Right lobe of liver (tissue), 6 donors: ENCODE measurements at regions not wholly inside any gene's neighbourhood (a gene's known extent, or its start where the extent isn't known, plus 50 kb on each side); places are given as distances from the start of the nearest gene placed in this dataset.

Source experiments
- ATAC-seq, 4 donors: fragments of 200-7000 bp; cut with Tn5 transposase; one replicate each; pipeline ENCODE4 v1.9.1; 2020; ENCODE audit warnings: mild to moderate bottlenecking in 4 of 4, moderate library complexity in 4 of 4
- DNase-seq, 3 donors: peaks; one replicate each; pipeline ENCODE4 v3.0.0-alpha.2; 2020
- H3K27ac ChIP-seq, 3 donors: fragments of 200-600 bp; one replicate each; pipeline ENCODE4 v1.8.0; 2022
- H3K27me3 ChIP-seq, 2 donors: fragments of 200-600 bp; one replicate each; pipeline ENCODE4 v1.8.0; 2022
- H3K36me3 ChIP-seq, 4 donors: fragments of 200-600 bp; sonication (generic) in 1 of 4; one replicate each; pipeline versions ENCODE4 v1.5.1 to v1.8.0; 2017 to 2022; ENCODE audit warnings: control low read depth in 1 of 4
- H3K4me1 ChIP-seq, 4 donors: fragments of 200-600 bp; sonication (generic) in 1 of 4; one replicate each; pipeline versions ENCODE4 v1.5.1 to v1.8.0; 2017 to 2022; ENCODE audit warnings: control low read depth in 1 of 4
- H3K4me3 ChIP-seq, 3 donors: fragments of 200-600 bp; one replicate each; pipeline ENCODE4 v1.8.0; 2022
- H3K9me3 ChIP-seq, 4 donors: fragments of 200-600 bp; sonication (generic) in 1 of 4; one replicate each; pipeline versions ENCODE4 v1.5.1 to v1.8.0; 2017 to 2022; ENCODE audit warnings: control low read depth in 1 of 4
- CTCF ChIP-seq, 4 donors: fragments of 200-600 bp in 3 of 4; fragments of 450-650 bp in 1 of 4; IDR thresholded peaks; one replicate each; pipeline versions ENCODE4 v1.5.1 to v1.8.0; 2016 to 2022; ENCODE audit warnings: antibody characterized with exemption in 4 of 4, mild to moderate bottlenecking in 2 of 4
- POLR2A ChIP-seq: fragments of 450-650 bp; IDR thresholded peaks from one replicate; pipeline ENCODE4 v1.6.1; 2017; ENCODE audit warnings: antibody characterized with exemption, mild to moderate bottlenecking
- WGBS: methylation state at CpG from one replicate; pipeline ENCODE4 v1.1.6; 2018; ENCODE audit warnings: low coverage, low lambda C conversion rate; ENCODE audit not compliant: insufficient coverage; ENCODE audit errors: missing lambda C conversion rate; 5-methylcytosine and 5-hydroxymethylcytosine counted together
- intact Hi-C, 2 donors: fragments of 100-400 bp; cut with DNase I; formaldehyde crosslinking; loops; one replicate each; pipeline versions ENCODE4 v1.11.2 to v1.14.1; 2022
- donor health status: DM: no; HTN: yes; CAD: no.
- donor health status: DM: no; HTN: no; CAD: no.
- donor health status: DM: no; HTN: no; CAD: no.
- donor health status: DM: no; HTN: yes; CAD: no.
- donor health status: DM: no; HTN: yes; CAD: no.

GRCh38 chr2:176645494-176645893 lies 376.3 kb downstream of the MTX2 start:
- Histone ChIP-seq H3K36me3 (no peaks in the 10 kb centered on the region), H3K27me3 (peaks cover 0 to 8% of the 10 kb centered on the region in 2 donors), H3K27ac (no peak overlapping the region), H3K4me3 (no peak overlapping the region), H3K9me3 (no peaks in the 10 kb centered on the region), H3K4me1 (no peaks in the 10 kb centered on the region)
- TF ChIP-seq POLR2A (no peak), CTCF (IDR thresholded peaks at IDR 0.05) (no peak)
- ATAC-seq, result no peak
- DNase-seq, result no peak
- 87% methylated on average over 3 of the region's 3 CpGs for WGBS
- intact Hi-C loops, result no loop called here

- peaks cover 0 to 5% of the 10 kb centered on the region in 2 donors for H3K27me3 ChIP-seq
- intact Hi-C loops, result no loop called here
- TF ChIP-seq CTCF (IDR thresholded peaks at IDR 0.05) (no peak), POLR2A (no peak)
Observed at GRCh38 chr2:176646033-176646615, 376.9 kb downstream of the MTX2 start.

GRCh38 chr2:176647325-176648165 lies 378.3 kb downstream of the MTX2 start:
- no peak for DNase-seq
- H3K4me1 ChIP-seq, result no peaks in the 10 kb centered on the region
- H3K27me3 ChIP-seq, result peaks cover 0 to 5% of the 10 kb centered on the region in 2 donors
- intact Hi-C loops, result no loop called here
- H3K9me3 ChIP-seq, result no peaks in the 10 kb centered on the region
- TF ChIP-seq POLR2A (no peak), CTCF (IDR thresholded peaks at IDR 0.05) (no peak)
- no peaks in the 10 kb centered on the region for H3K36me3 ChIP-seq
- no peak overlapping the region for H3K4me3 ChIP-seq
- 75% methylated on average over 11 of the region's 11 CpGs for WGBS
- no peak for ATAC-seq
- no peak overlapping the region for H3K27ac ChIP-seq

More at GRCh38 chr2:176646033-176646615, 376.9 kb downstream of the MTX2 start:
- Histone ChIP-seq H3K9me3 (no peaks in the 10 kb centered on the region), H3K4me3 (no peak overlapping the region), H3K27ac (no peak overlapping the region), H3K4me1 (no peaks in the 10 kb centered on the region), H3K36me3 (no peaks in the 10 kb centered on the region)
- DNase-seq, result no peak
- 63% methylated on average over 5 of the region's 5 CpGs for WGBS
- no peak for ATAC-seq

- H3K36me3 ChIP-seq, result no peaks in the 10 kb centered on the region
- H3K4me1 ChIP-seq, result no peaks in the 10 kb centered on the region
- no peak overlapping the region for H3K4me3 ChIP-seq
- TF ChIP-seq CTCF (IDR thresholded peaks at IDR 0.05) (no peak), POLR2A (no peak)
- 62% methylated on average over 8 of the region's 8 CpGs for WGBS
- intact Hi-C loops, result no loop called here
- ATAC-seq (no peak), DNase-seq (no peak)
- peaks cover 0 to 5% of the 10 kb centered on the region in 2 donors for H3K27me3 ChIP-seq
- H3K27ac ChIP-seq, result no peak overlapping the region
- no peaks in the 10 kb centered on the region for H3K9me3 ChIP-seq
Observed at GRCh38 chr2:176648700-176649297, 379.6 kb downstream of the MTX2 start.
